HG03432 (cell line): ENCODE measurements at regions not wholly inside any gene's neighbourhood (a gene's known extent, or its start where the extent isn't known, plus 50 kb on each side); places are given as distances from the start of the nearest gene placed in this dataset.
A peak's percentile ranks its signal among the peaks of the same experiment; 100 is the strongest.

ENCODE experiments used
- ATAC-seq: cut with Tn5 transposase; IDR thresholded peaks from one replicate; pipeline ENCODE4 v1.9.1; 2021; ENCODE audit warnings: mild to moderate bottlenecking, moderate library complexity; ENCODE audit not compliant: unreplicated experiment

DNA sequence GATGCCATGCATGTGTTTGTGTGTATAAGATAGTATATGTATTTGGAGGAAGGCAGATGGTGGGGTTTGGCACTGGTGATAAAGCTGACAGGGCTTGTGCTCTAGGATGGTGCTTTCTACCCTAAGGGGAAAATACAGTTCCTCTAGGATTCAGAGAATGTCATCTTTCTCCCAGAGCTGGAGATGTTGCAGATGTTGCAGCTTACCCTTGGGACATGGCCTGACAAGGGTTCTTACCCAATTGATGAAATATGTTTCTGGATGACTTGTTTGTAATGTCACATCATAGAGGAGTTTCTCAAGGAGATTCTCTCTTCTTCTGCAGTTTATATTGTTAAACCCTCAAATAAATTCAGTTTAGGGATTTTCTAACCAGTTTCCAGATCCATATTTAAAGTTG, 52.5 kb upstream of the PITX2 start:
- ATAC-seq, result no peak

DNA sequence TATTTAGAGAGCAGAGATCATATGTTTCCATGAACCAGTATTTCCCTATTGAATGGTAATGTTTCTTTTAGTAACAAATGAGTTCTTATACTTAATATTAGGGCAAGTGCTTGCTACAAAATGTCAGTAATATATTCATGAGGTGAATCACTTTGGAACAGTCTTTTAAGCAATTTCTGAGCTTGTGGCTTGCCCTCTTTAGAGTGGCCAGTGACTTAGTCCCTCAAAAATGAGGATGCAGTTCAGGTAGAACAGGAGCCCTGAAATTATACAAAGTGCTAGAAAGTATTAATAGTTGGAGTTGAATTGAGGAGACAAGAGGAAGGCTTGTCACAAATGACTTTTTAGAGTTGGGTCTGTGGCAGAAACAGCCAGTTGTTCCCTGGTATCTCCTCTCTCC, 53.4 kb upstream of the PITX2 start:
- no peak for ATAC-seq

GRCh38 chr4:110678517-110679227, 55.8 kb upstream of the PITX2 start:
- ATAC-seq, result no peak

DNA sequence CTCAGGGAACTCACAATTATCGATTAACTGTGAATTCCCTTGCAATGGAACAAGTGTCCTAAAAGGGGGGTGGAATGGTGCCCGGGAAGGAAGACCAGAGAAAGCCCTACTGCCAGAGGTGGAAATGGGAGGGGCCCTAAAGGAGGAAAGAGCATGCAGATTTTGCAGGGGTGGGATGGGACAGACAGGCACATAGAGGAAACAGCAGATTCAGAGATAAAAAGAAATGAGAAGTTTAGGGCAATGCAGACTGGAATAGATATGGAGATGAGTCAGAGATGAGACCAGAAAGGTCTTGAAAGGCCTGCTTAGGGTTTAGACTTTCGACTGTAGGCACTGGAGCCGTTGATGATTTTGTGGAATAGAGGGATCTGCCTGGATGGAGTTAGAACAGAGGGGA, 57.4 kb upstream of the PITX2 start:
- ATAC-seq, result no peak

- no peak for ATAC-seq
Measured at GRCh38 chr4:110681381-110681780, 58.5 kb upstream of the PITX2 start.

GRCh38 chr4:110682311-110682710, 59.4 kb upstream of the PITX2 start:
- ATAC-seq, result no peak

GRCh38 chr4:110683601-110684000, 60.7 kb upstream of the PITX2 start:
- no peak for ATAC-seq

- ATAC-seq, result no peak
Measured at GRCh38 chr4:110702326-110702725, 79.4 kb upstream of the PITX2 start.

GRCh38 chr4:110704748-110705439, 82.0 kb upstream of the PITX2 start:
- ATAC-seq, result peak; percentile 79

GRCh38 chr4:110705440-110705782, 82.5 kb upstream of the PITX2 start:
- ATAC-seq, result peak; percentile 18

GRCh38 chr4:110710070-110710469, 87.2 kb upstream of the PITX2 start:
- ATAC-seq, result no peak

DNA sequence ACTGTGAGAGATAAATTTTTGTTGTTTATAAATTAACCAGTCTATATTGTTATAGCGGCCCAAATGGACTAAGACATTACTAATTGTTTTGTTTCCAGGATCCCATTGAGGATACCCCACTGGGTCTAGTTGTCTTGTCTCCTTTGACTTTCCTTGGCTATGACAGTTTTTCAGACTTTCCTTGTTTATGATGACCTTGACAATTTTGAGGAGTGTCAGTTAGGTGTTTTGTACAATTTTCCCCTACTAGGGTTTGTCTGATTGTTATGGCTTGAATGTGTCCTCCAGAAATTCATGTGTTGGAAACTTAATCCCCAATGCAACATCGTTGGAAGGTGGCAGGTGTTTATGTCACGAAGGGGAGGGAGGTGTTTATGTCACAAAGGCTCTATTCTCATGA, 89.6 kb upstream of the PITX2 start:
- no peak for ATAC-seq

DNA sequence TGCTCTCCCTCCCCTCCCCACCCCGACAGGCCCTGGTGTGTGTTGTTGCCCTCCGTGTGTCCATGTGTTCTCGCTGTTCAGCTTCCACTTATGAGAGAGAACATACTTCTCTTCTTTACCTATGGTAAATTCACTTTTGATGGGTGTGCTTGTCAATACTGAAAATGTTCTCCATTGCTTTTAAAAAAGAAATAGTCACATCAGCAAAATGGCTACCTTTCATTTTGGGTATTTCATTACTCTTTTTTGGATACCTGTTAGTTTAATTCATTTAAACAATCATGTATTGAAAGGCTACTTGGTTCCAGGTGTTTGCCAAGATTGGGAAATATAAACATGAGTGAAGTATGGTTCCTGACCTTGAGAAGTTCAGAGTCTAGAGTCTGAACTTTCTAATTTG, 107.4 kb upstream of the PITX2 start:
- no peak for ATAC-seq

- ATAC-seq, result no peak
Measured at GRCh38 chr4:110733901-110734300, 111.0 kb upstream of the PITX2 start.

GRCh38 chr4:110735686-110736085, 112.8 kb upstream of the PITX2 start:
- no peak for ATAC-seq

- ATAC-seq, result no peak
Measured at GRCh38 chr4:110737931-110738330, 115.1 kb upstream of the PITX2 start.

DNA sequence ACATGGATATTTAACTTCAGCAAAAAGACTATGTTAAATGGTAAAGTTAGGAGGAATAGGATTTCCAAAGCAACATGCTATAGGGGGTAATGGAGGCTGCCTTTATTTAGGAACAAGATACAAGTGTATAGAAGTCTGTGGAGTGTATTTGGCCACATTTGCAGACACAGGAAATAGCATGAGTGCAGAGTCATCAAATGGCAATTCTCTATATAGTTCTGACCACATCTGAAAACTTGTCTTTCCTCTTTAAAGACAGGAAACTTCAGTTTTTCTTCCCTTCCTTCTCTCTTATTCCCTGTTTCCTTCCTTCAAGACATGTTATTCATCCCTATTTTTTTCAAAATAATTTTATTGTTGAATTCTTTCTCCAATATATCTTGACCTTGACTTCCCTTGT, 119.3 kb upstream of the PITX2 start:
- no peak for ATAC-seq

GRCh38 chr4:110748071-110748470, 125.2 kb upstream of the PITX2 start:
- ATAC-seq, result no peak

DNA sequence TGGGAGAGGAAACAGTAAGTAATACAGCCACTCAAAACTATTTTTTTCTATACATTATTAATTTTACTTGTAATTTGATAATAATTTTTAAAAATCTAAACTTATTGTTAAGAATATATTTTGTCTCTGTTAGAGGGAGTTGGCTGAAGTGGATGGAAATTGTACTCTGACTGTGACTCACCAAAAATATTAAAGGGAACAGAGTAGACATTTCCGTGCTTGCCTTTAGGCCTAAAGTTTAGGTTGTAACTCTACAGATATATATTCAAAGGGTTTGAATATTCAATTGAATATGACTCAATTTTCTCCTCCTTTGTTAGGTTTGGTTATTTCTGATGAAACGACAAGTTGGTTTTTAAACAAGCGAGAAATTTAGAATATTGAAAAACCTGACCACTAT, 128.3 kb upstream of the PITX2 start:
- ATAC-seq, result no peak

GRCh38 chr4:110751986-110752385, 129.1 kb upstream of the PITX2 start:
- no peak for ATAC-seq

DNA sequence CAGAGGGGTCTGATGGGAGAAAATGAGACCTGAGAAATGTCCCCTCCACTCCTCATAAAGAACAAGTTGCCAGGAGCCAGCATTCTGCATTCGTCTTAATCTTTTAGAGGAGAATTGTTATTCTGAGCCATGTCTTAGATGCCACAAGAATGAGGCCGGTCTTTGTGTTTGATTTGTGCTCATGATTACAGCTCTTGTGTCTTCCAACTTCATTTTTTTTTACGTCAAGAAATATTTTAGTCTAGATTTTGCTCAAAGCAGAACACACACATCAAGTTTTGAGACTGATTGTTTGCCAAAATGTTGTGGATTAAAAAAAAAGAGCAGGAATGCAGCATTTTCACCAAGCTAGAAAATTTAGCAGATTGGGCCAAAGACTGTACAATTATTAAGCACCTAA, 130.6 kb upstream of the PITX2 start:
- no peak for ATAC-seq

DNA sequence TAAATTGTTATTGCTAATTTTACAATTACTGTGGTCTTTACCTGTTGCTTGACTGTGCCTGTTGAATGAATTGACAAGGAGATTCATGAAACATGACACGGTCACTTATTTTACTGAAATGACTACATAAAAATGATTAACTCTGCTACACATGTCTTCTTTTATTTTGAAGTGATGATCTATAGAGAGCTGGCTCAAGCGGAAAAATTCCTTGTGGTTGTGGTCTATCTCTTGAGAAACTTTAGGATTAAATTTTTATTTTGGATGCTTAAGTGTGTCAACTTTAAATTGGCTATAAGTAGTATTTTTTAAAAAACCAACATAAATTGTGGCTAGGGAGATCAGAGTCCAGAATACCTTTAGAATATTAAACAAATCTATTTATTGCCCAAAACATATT, 131.8 kb upstream of the PITX2 start:
- ATAC-seq, result no peak

- no peak for ATAC-seq
Measured at GRCh38 chr4:110769578-110769977, 146.7 kb upstream of the PITX2 start.
